ENCODE measurements at regions not wholly inside any gene's neighbourhood (a gene's known extent, or its start where the extent isn't known, plus 50 kb on each side); places are given as distances from the start of the nearest gene placed in this dataset.

DNA sequence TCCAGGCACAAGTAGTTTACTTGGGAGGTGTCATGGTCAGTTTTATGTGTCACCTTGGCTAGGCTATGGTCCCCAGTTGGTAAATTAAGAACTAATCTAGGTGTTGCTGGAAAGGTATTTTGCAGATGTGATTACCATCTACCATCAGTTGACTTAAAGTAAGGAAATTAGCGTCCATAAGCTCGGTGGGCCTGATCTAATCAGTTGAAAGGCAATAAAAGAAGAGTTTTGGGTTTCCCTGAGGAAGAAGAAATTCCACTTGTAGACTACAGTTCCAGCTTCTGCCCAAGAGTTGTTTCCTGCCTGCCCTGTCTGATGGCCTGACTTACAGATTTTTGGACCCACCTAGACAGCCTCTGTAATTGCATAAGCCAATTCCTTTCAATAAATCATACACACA, 438.7 kb upstream of the PROK2 start:
- no peak overlapping the region for H3K4me3 Mint-ChIP-seq
- H3K9me3 Mint-ChIP-seq, result peaks cover 7 to 16% of the 10 kb centered on the region in 2 donors
- peaks cover 8% of the 10 kb centered on the region for H3K9me3 ChIP-seq (ENCODE audit: control insufficient read depth, insufficient read depth, low read length)
- H3K27me3 Mint-ChIP-seq (ENCODE audit: low read depth in 2 of 2), result peaks cover 4 to 8% of the 10 kb centered on the region in 2 donors
- ATAC-seq, result no peak
- WGBS (ENCODE audit: insufficient coverage), result 71% methylated on average over 2 of the region's 2 CpGs
- H3K36me3 ChIP-seq (ENCODE audit: control insufficient read depth, insufficient read depth, low read length), result no peaks in the 10 kb centered on the region
- DNase-seq, result no peak
- no peaks in the 10 kb centered on the region for H3K27me3 ChIP-seq (ENCODE audit: control insufficient read depth, insufficient read depth, low read length)
- H3K27ac Mint-ChIP-seq, result no peak overlapping the region
- TF ChIP-seq CTCF (IDR thresholded peaks at IDR 0.05), result no peak
- no peaks in the 10 kb centered on the region for H3K4me1 Mint-ChIP-seq
- no peaks in the 10 kb centered on the region for H3K4me1 ChIP-seq (ENCODE audit: control insufficient read depth, insufficient read depth, low read length)
- no peak overlapping the region for H3K27ac ChIP-seq (ENCODE audit: low read length)
- no peak overlapping the region for H3K4me3 ChIP-seq (ENCODE audit: low read length)
- intact Hi-C loops (cut with micrococcal nuclease), result no loop called here
- peaks cover 17% of the 10 kb centered on the region for H3K36me3 Mint-ChIP-seq

DNA sequence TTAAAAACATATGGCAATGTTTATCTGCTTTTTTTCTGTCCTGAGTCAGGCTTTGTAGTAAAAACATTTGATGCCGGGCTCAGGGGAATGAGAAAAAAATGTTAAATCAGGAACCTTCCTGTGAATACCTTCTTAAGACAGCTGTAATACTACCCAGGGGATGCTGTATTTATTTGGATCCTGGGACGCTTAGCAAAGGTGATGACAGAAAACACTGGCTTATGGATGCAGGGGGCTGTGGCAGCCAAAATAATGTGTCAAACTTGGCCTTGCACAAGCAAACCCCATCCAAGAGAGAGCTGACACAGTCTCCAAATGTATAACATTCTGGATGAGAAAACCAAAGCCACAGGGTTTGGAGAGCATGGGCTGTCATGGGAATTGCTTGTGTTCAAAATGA, 438.2 kb upstream of the PROK2 start:
- H3K4me1 ChIP-seq (ENCODE audit: control insufficient read depth, insufficient read depth, low read length), result no peaks in the 10 kb centered on the region
- H3K9me3 Mint-ChIP-seq, result peaks cover 7 to 16% of the 10 kb centered on the region in 2 donors
- 98% methylated on average over 2 of the region's 2 CpGs for WGBS (ENCODE audit: insufficient coverage)
- peaks cover 17% of the 10 kb centered on the region for H3K36me3 Mint-ChIP-seq
- no peaks in the 10 kb centered on the region for H3K4me1 Mint-ChIP-seq
- DNase-seq, result no peak
- no peak overlapping the region for H3K27ac Mint-ChIP-seq
- no peak overlapping the region for H3K4me3 Mint-ChIP-seq
- H3K27ac ChIP-seq (ENCODE audit: low read length), result no peak overlapping the region
- H3K36me3 ChIP-seq (ENCODE audit: control insufficient read depth, insufficient read depth, low read length), result no peaks in the 10 kb centered on the region
- H3K27me3 Mint-ChIP-seq (ENCODE audit: low read depth in 2 of 2), result peaks cover 4 to 6% of the 10 kb centered on the region in 2 donors
- peaks cover 8% of the 10 kb centered on the region for H3K9me3 ChIP-seq (ENCODE audit: control insufficient read depth, insufficient read depth, low read length)
- no peak for TF ChIP-seq CTCF (IDR thresholded peaks at IDR 0.05)
- no peak overlapping the region for H3K4me3 ChIP-seq (ENCODE audit: low read length)
- intact Hi-C loops (cut with micrococcal nuclease), result no loop called here
- H3K27me3 ChIP-seq (ENCODE audit: control insufficient read depth, insufficient read depth, low read length), result no peaks in the 10 kb centered on the region
- no peak for ATAC-seq

DNA sequence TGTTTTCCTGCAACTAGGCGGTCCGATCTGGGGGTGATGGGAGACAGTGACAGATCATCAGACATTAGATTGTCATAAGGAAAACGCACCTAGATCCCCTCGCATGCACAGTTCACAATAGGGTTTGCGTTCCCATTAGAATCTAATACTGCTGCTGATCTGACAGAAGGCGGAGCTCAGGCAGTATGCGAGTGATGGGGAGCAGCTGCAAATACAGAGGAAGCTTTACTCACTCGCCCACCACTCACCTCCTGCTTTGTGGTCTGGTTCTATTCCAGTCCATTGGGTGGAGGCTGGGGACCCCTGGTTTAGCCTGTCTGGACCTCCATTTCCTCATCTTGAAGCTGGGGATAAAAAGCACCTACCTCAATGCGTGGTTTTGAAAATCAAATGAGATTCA, 437.5 kb upstream of the PROK2 start:
- Mint-ChIP-seq H3K9me3 (peaks cover 7 to 16% of the 10 kb centered on the region in 2 donors), H3K4me1 (no peaks in the 10 kb centered on the region), H3K27me3 (ENCODE audit: low read depth in 2 of 2) (peaks cover 0 to 4% of the 10 kb centered on the region in 2 donors), H3K4me3 (no peak overlapping the region), H3K36me3 (peaks cover 17% of the 10 kb centered on the region), H3K27ac (no peak overlapping the region)
- no peaks in the 10 kb centered on the region for H3K36me3 ChIP-seq (ENCODE audit: control insufficient read depth, insufficient read depth, low read length)
- no peak overlapping the region for H3K27ac ChIP-seq (ENCODE audit: low read length)
- H3K9me3 ChIP-seq (ENCODE audit: control insufficient read depth, insufficient read depth, low read length), result peaks cover 8% of the 10 kb centered on the region
- TF ChIP-seq CTCF (IDR thresholded peaks at IDR 0.05), result no peak
- WGBS (ENCODE audit: insufficient coverage), result 83% methylated on average over 9 of the region's 9 CpGs
- no peaks in the 10 kb centered on the region for H3K27me3 ChIP-seq (ENCODE audit: control insufficient read depth, insufficient read depth, low read length)
- no peak for ATAC-seq
- no peaks in the 10 kb centered on the region for H3K4me1 ChIP-seq (ENCODE audit: control insufficient read depth, insufficient read depth, low read length)
- DNase-seq, result no peak
- intact Hi-C loops (cut with micrococcal nuclease), result no loop called here
- no peak overlapping the region for H3K4me3 ChIP-seq (ENCODE audit: low read length)

DNA sequence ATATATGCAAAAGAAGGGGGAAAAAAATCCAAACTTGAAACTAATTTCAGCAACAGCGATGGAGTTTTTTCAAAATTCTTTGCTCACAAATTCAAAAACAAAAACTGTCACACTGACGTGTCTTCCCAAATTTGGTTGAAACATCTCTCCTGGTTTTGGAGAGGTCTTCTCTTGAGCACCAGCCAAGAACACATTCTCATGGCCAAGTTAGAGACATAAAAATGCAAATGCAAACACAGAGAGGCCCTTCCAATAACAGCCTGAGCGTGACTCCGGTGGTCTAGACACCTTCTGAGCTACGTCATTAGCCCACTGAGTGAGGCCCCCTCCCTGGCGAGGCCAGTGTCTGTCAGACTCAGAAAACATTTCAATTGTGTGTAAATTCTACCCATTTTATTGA, 436.0 kb upstream of the PROK2 start:
- Mint-ChIP-seq H3K4me3 (no peak overlapping the region), H3K27ac (no peak overlapping the region), H3K27me3 (ENCODE audit: low read depth in 2 of 2) (peaks cover 0 to 4% of the 10 kb centered on the region in 2 donors), H3K9me3 (peaks cover 7 to 16% of the 10 kb centered on the region in 2 donors), H3K36me3 (peaks cover 14% of the 10 kb centered on the region), H3K4me1 (no peaks in the 10 kb centered on the region)
- Histone ChIP-seq H3K4me3 (ENCODE audit: low read length) (no peak overlapping the region), H3K27me3 (ENCODE audit: control insufficient read depth, insufficient read depth, low read length) (no peaks in the 10 kb centered on the region), H3K36me3 (ENCODE audit: control insufficient read depth, insufficient read depth, low read length) (no peaks in the 10 kb centered on the region), H3K4me1 (ENCODE audit: control insufficient read depth, insufficient read depth, low read length) (no peaks in the 10 kb centered on the region), H3K9me3 (ENCODE audit: control insufficient read depth, insufficient read depth, low read length) (peaks cover 8% of the 10 kb centered on the region), H3K27ac (ENCODE audit: low read length) (no peak overlapping the region)
- 90% methylated on average over 6 of the region's 6 CpGs for WGBS (ENCODE audit: insufficient coverage)
- intact Hi-C loops (cut with micrococcal nuclease), result no loop called here
- no peak for DNase-seq
- TF ChIP-seq CTCF (IDR thresholded peaks at IDR 0.05), result no peak
- no peak for ATAC-seq
